Spleen (tissue), 11 donors: ENCODE measurements at regions not wholly inside any gene's neighbourhood (a gene's known extent, or its start where the extent isn't known, plus 50 kb on each side); places are given as distances from the start of the nearest gene placed in this dataset.

Experiments
- DNase-seq: peaks from one replicate; pipeline ENCODE4 v3.0.0-alpha.2; 2020
- H3K27ac ChIP-seq, 8 donors: fragments of 200-600 bp; sonication (generic) in 7 of 8; 1 replicate in 4 of 8; 2 replicates in 4 of 8; pipeline versions ENCODE4 v1.5.0 to v1.8.0; 2016 to 2021; ENCODE audit warnings: inconsistent platforms in 4 of 8, mild to moderate bottlenecking in 4 of 8, moderate library complexity in 1 of 8
- H3K27me3 ChIP-seq, 7 donors: fragments of 200-600 bp; sonication (generic) in 6 of 7; replicated peaks in 1 of 7; 1 replicate in 4 of 7; 2 replicates in 3 of 7; pipeline versions ENCODE4 v1.5.0 to v1.8.0; 2016 to 2021; ENCODE audit warnings: inconsistent platforms in 3 of 7, mild to moderate bottlenecking in 1 of 7
- H3K36me3 ChIP-seq, 6 donors: fragments of 200-600 bp; sonication (generic) in 5 of 6; 1 replicate in 4 of 6; 2 replicates in 2 of 6; pipeline versions ENCODE4 v1.5.0 to v1.8.0; 2016 to 2021; ENCODE audit warnings: inconsistent platforms in 2 of 6
- H3K4me1 ChIP-seq, 6 donors: fragments of 200-600 bp; sonication (generic) in 5 of 6; 1 replicate in 3 of 6; 2 replicates in 3 of 6; pipeline versions ENCODE4 v1.5.0 to v1.8.0; 2016 to 2021; ENCODE audit warnings: inconsistent platforms in 3 of 6
- H3K4me3 ChIP-seq, 8 donors: fragments of 200-600 bp; sonication (generic) in 7 of 8; 1 replicate in 4 of 8; 2 replicates in 4 of 8; pipeline versions ENCODE4 v1.5.0 to v1.8.0; 2016 to 2021; ENCODE audit warnings: inconsistent platforms in 4 of 8, mild to moderate bottlenecking in 4 of 8, moderate library complexity in 2 of 8
- H3K9me3 ChIP-seq, 8 donors: fragments of 200-600 bp; sonication (generic) in 7 of 8; 1 replicate in 4 of 8; 2 replicates in 4 of 8; pipeline versions ENCODE4 v1.5.0 to v1.8.0; 2016 to 2021; ENCODE audit warnings: inconsistent platforms in 4 of 8
- CTCF ChIP-seq, 11 experiments: fragments of 200-600 bp in 7 of 11; fragments of 450-650 bp in 4 of 11; sonication (generic) in 4 of 11; IDR thresholded peaks in 8 of 11; conservative IDR thresholded peaks in 3 of 11; 1 replicate in 7 of 11; 2 replicates in 4 of 11; pipeline versions ENCODE4 v1.4.0 to v1.8.0; 2016 to 2021; ENCODE audit warnings: antibody characterized with exemption in 11 of 11, inconsistent platforms in 4 of 11, mild to moderate bottlenecking in 1 of 11
- POLR2A ChIP-seq, 3 donors: fragments of 450-650 bp; IDR thresholded peaks; one replicate each; pipeline ENCODE4 v1.5.1; 2017; ENCODE audit warnings: antibody characterized with exemption in 3 of 3, mild to moderate bottlenecking in 1 of 3
- POLR2AphosphoS5 ChIP-seq, 3 donors: sonication (generic); formaldehyde crosslinking; IDR thresholded peaks; one replicate each; pipeline ENCODE4 v1.5.1; 2017; ENCODE audit warnings: antibody characterized with exemption in 3 of 3
- WGBS, 5 donors: extraction: QIAGEN DNeasy Blood & Tissue Kit in 3 of 5; methylation state at CpG; one replicate each; pipeline versions ENCODE4 v1.1.5 to v1.1.7; 2013 to 2018; 5-methylcytosine and 5-hydroxymethylcytosine counted together
- intact Hi-C: fragments of 100-400 bp; cut with DNase I; formaldehyde crosslinking; loops from one replicate; pipeline ENCODE4 v1.15.0; 2023; ENCODE audit warnings: low total_unique reads
- donor health status: healthy with polysubstance abuse.
- donor health status: DM: no; HTN: no; CAD: no; lungs with moderate emphysema.
- donor health status: DM: no; HTN: no; CAD: no.
- donor health status: Bipolar disorder and iron deficiency.
- donor health status: healthy.
- donor health status: DM: no; HTN: no; CAD: no.
- donor health status: DM: yes; HTN: yes; CAD: no.

- Histone ChIP-seq H3K27ac (no peak overlapping the region), H3K36me3 (no peaks in the 10 kb centered on the region), H3K9me3 (peaks cover 0 to 4% (median 0%) of the 10 kb centered on the region in 8 donors), H3K27me3 (no peaks in the 10 kb centered on the region), H3K4me1 (no peaks in the 10 kb centered on the region), H3K4me3 (no peak overlapping the region)
- TF ChIP-seq POLR2AphosphoS5 (IDR thresholded peaks at IDR 0.05): no peak
- TF ChIP-seq POLR2A (IDR thresholded peaks at IDR 0.05): no peak
- 66 to 94% (median 91%) methylated on average over 2 of the region's 2 CpGs for WGBS, 5 donors
- no peak for DNase-seq
- intact Hi-C loops: no loop called here
These were observed 486.2 kb downstream of the HAO1 start for GRCh38 chr20:7454047-7454446.

GRCh38 chr20:7458459-7458858, 481.8 kb downstream of the HAO1 start:
- no peaks in the 10 kb centered on the region for H3K27me3 ChIP-seq
- H3K4me3 ChIP-seq: no peak overlapping the region
- H3K36me3 ChIP-seq: no peaks in the 10 kb centered on the region
- no peaks in the 10 kb centered on the region for H3K4me1 ChIP-seq
- no peak overlapping the region for H3K27ac ChIP-seq
- no peak for DNase-seq
- TF ChIP-seq POLR2A (IDR thresholded peaks at IDR 0.05): no peak
- no peak for TF ChIP-seq POLR2AphosphoS5 (IDR thresholded peaks at IDR 0.05)
- TF ChIP-seq CTCF (IDR thresholded peaks at IDR 0.05 in 8 of 11, conservative IDR thresholded peaks at IDR 0.05 in 3 of 11): no peak
- intact Hi-C loops: no loop called here
- peaks cover 0 to 4% (median 0%) of the 10 kb centered on the region in 8 donors for H3K9me3 ChIP-seq
- 86 to 92% (median 88%) methylated on average over 3 of the region's 3 CpGs for WGBS, 5 donors

DNA sequence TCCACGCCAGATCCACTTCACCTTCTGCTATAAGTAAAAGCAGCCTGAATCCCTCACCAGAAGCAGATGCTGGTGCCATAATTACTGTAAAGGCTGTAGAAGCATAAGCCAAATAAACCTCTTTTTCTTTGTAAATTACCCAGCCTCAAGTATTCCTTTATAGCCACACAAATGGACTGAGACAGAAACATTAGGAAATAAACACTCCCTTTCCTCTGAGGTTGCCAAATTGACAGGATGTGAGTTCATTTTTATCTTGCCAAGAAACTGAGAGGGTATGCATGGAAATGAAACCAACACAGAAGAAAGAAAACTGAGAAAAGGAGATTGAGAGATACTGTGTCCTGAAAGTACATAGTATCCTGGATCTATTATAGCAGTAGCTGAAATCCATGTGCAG, 481.2 kb downstream of the HAO1 start:
- Histone ChIP-seq H3K4me1 (no peaks in the 10 kb centered on the region), H3K27ac (peak overlapping the region in 1 of 8 donors; percentile 33), H3K9me3 (peaks cover 0 to 4% (median 0%) of the 10 kb centered on the region in 8 donors), H3K36me3 (no peaks in the 10 kb centered on the region), H3K4me3 (no peak overlapping the region), H3K27me3 (no peaks in the 10 kb centered on the region)
- WGBS, 5 donors: 33 to 63% (median 48%) methylated on average over 1 of the region's 1 CpG
- no peak for DNase-seq
- intact Hi-C loops: no loop called here
- TF ChIP-seq POLR2AphosphoS5 (IDR thresholded peaks at IDR 0.05) (no peak), POLR2A (IDR thresholded peaks at IDR 0.05) (no peak), CTCF (IDR thresholded peaks at IDR 0.05 in 8 of 11, conservative IDR thresholded peaks at IDR 0.05 in 3 of 11) (no peak)

- no peaks in the 10 kb centered on the region for H3K4me1 ChIP-seq
- no peak overlapping the region for H3K4me3 ChIP-seq
- no peak for TF ChIP-seq CTCF (IDR thresholded peaks at IDR 0.05 in 8 of 11, conservative IDR thresholded peaks at IDR 0.05 in 3 of 11)
- no peak for TF ChIP-seq POLR2A (IDR thresholded peaks at IDR 0.05)
- TF ChIP-seq POLR2AphosphoS5 (IDR thresholded peaks at IDR 0.05): no peak
- H3K27me3 ChIP-seq: no peaks in the 10 kb centered on the region
- intact Hi-C loops: loop anchor here (10.0 kb wide), 1 partner anchor 58 kb away; no protein-coding TSS in a partner anchor
- no peak overlapping the region for H3K27ac ChIP-seq
- DNase-seq: no peak
- no peaks in the 10 kb centered on the region for H3K36me3 ChIP-seq
- WGBS, 5 donors: 65 to 85% (median 72%) methylated on average over 1 of the region's 1 CpG
- peaks cover 0 to 4% (median 0%) of the 10 kb centered on the region in 8 donors for H3K9me3 ChIP-seq
These were observed 477.0 kb downstream of the HAO1 start for GRCh38 chr20:7463290-7463689.

GRCh38 chr20:7470912-7471311, 469.3 kb downstream of the HAO1 start:
- H3K27ac ChIP-seq: no peak overlapping the region
- peaks cover 0 to 26% (median 0%) of the 10 kb centered on the region in 8 donors for H3K9me3 ChIP-seq
- no peaks in the 10 kb centered on the region for H3K4me1 ChIP-seq
- H3K4me3 ChIP-seq: no peak overlapping the region
- no peak for TF ChIP-seq POLR2AphosphoS5 (IDR thresholded peaks at IDR 0.05)
- TF ChIP-seq CTCF (IDR thresholded peaks at IDR 0.05 in 8 of 11, conservative IDR thresholded peaks at IDR 0.05 in 3 of 11): no peak
- no peak for TF ChIP-seq POLR2A (IDR thresholded peaks at IDR 0.05)
- no peak for DNase-seq
- 44 to 68% (median 59%) methylated on average over 2 of the region's 2 CpGs for WGBS, 5 donors
- no peaks in the 10 kb centered on the region for H3K27me3 ChIP-seq
- no peaks in the 10 kb centered on the region for H3K36me3 ChIP-seq
- intact Hi-C loops: no loop called here
